ENCODE measurements at regions not wholly inside any gene's neighbourhood (a gene's known extent, or its start where the extent isn't known, plus 50 kb on each side); places are given as distances from the start of the nearest gene placed in this dataset.
"Not testable (repeated sequence)": the region's sequence is repeated elsewhere in the genome, so short reads cannot be mapped to it uniquely, and the experiment has no call there.

- no CpG with 5 or more reads among the region's 5 CpGs for WGBS, 2 donors (ENCODE audit: extremely low coverage in 2 of 2, insufficient read length in 2 of 2, insufficient replicate concordance in 1 of 2)
- H3K9ac ChIP-seq (ENCODE audit: low read depth, low read length, poor library complexity); H2BK120ac ChIP-seq (ENCODE audit: low read depth, low read length); H2BK15ac ChIP-seq (ENCODE audit: low read length); H3K23ac ChIP-seq (ENCODE audit: low read depth, low read length, poor library complexity); H3K36me3 ChIP-seq (replicated peaks in 1 of 2; ENCODE audit: control insufficient read depth in 2 of 2, insufficient read depth in 2 of 2, low read length in 2 of 2); H3K4me1 ChIP-seq (ENCODE audit: control insufficient read depth in 2 of 2, insufficient read depth in 1 of 2, low read depth in 1 of 2, low read length in 2 of 2); H2BK12ac ChIP-seq (ENCODE audit: low read length); H3K4me2 ChIP-seq (ENCODE audit: insufficient read depth, low read length, poor library complexity, severe bottlenecking); H3K4me3 ChIP-seq (ENCODE audit: low read length in 2 of 2); H4K8ac ChIP-seq (ENCODE audit: low read depth, low read length); H4K91ac ChIP-seq (ENCODE audit: low read depth, low read length, poor library complexity); H2AK5ac ChIP-seq (ENCODE audit: low read depth, low read length); H3K9me3 ChIP-seq (replicated peaks in 1 of 2; ENCODE audit: control insufficient read depth in 2 of 2, insufficient read depth in 1 of 2, low read depth in 1 of 2, low read length in 2 of 2); H2BK5ac ChIP-seq (ENCODE audit: low read length); H3K4ac ChIP-seq (ENCODE audit: low read length); H3K18ac ChIP-seq (ENCODE audit: low read length); H2AFZ ChIP-seq (ENCODE audit: low read length); H3K79me1 ChIP-seq (ENCODE audit: low read depth, low read length); H3K14ac ChIP-seq (ENCODE audit: low read length); H3K27ac ChIP-seq (replicated peaks; ENCODE audit: low read length); H3K27me3 ChIP-seq (ENCODE audit: control insufficient read depth in 3 of 3, insufficient read depth in 3 of 3, low read depth in 1 of 3, low read length in 3 of 3); DNase-seq (ENCODE audit: low spot score): not testable (repeated sequence)
Measured at GRCh38 chr4:102397056-102397455, 51.8 kb upstream of the SLC39A8 start.

GRCh38 chr4:102399021-102399420 lies 53.7 kb upstream of the SLC39A8 start:
- Histone ChIP-seq H3K18ac (ENCODE audit: low read length) (no peak overlapping the region), H3K9ac (ENCODE audit: low read depth, low read length, poor library complexity) (no peak overlapping the region), H3K27me3 (ENCODE audit: control insufficient read depth in 3 of 3, insufficient read depth in 3 of 3, low read depth in 1 of 3, low read length in 3 of 3) (no peaks in the 10 kb centered on the region), H4K8ac (ENCODE audit: low read depth, low read length) (no peak overlapping the region), H4K91ac (ENCODE audit: low read depth, low read length, poor library complexity) (no peak overlapping the region), H2AFZ (ENCODE audit: low read length) (no peak overlapping the region), H3K4me3 (ENCODE audit: low read length in 2 of 2) (no peak overlapping the region), H3K14ac (ENCODE audit: low read length) (no peak overlapping the region), H2BK120ac (ENCODE audit: low read depth, low read length) (no peak overlapping the region), H3K23ac (ENCODE audit: low read depth, low read length, poor library complexity) (no peak overlapping the region), H3K4ac (ENCODE audit: low read length) (no peak overlapping the region), H2AK5ac (ENCODE audit: low read depth, low read length) (no peak overlapping the region), H3K27ac (replicated peaks; ENCODE audit: low read length) (no peak overlapping the region), H3K36me3 (replicated peaks in 1 of 2; ENCODE audit: control insufficient read depth in 2 of 2, insufficient read depth in 2 of 2, low read length in 2 of 2) (no peaks in the 10 kb centered on the region), H3K4me2 (ENCODE audit: insufficient read depth, low read length, poor library complexity, severe bottlenecking) (no peak overlapping the region), H3K79me1 (ENCODE audit: low read depth, low read length) (no peaks in the 10 kb centered on the region), H2BK5ac (ENCODE audit: low read length) (no peak overlapping the region), H2BK12ac (ENCODE audit: low read length) (no peak overlapping the region), H3K4me1 (ENCODE audit: control insufficient read depth in 2 of 2, insufficient read depth in 1 of 2, low read depth in 1 of 2, low read length in 2 of 2) (no peaks in the 10 kb centered on the region), H3K9me3 (replicated peaks in 1 of 2; ENCODE audit: control insufficient read depth in 2 of 2, insufficient read depth in 1 of 2, low read depth in 1 of 2, low read length in 2 of 2) (no peaks in the 10 kb centered on the region), H2BK15ac (ENCODE audit: low read length) (no peak overlapping the region)
- WGBS, 2 donors (ENCODE audit: extremely low coverage in 2 of 2, insufficient read length in 2 of 2, insufficient replicate concordance in 1 of 2): no CpG with 5 or more reads among the region's 1 CpG
- no peak for DNase-seq (ENCODE audit: low spot score)

GRCh38 chr4:102400898-102401297 lies 55.6 kb upstream of the SLC39A8 start:
- WGBS, 2 donors (ENCODE audit: extremely low coverage in 2 of 2, insufficient read length in 2 of 2, insufficient replicate concordance in 1 of 2): no CpG with 5 or more reads among the region's 4 CpGs

GRCh38 chr4:102402223-102402622 lies 56.9 kb upstream of the SLC39A8 start:
- Histone ChIP-seq H3K4ac (ENCODE audit: low read length) (no peak overlapping the region), H2AK5ac (ENCODE audit: low read depth, low read length) (no peak overlapping the region), H3K23ac (ENCODE audit: low read depth, low read length, poor library complexity) (no peak overlapping the region), H3K27me3 (ENCODE audit: control insufficient read depth in 3 of 3, insufficient read depth in 3 of 3, low read depth in 1 of 3, low read length in 3 of 3) (no peaks in the 10 kb centered on the region), H3K4me3 (ENCODE audit: low read length in 2 of 2) (no peak overlapping the region), H3K36me3 (replicated peaks in 1 of 2; ENCODE audit: control insufficient read depth in 2 of 2, insufficient read depth in 2 of 2, low read length in 2 of 2) (no peaks in the 10 kb centered on the region), H2BK15ac (ENCODE audit: low read length) (no peak overlapping the region), H3K14ac (ENCODE audit: low read length) (no peak overlapping the region), H4K8ac (ENCODE audit: low read depth, low read length) (no peak overlapping the region), H2BK120ac (ENCODE audit: low read depth, low read length) (no peak overlapping the region), H3K9me3 (replicated peaks in 1 of 2; ENCODE audit: control insufficient read depth in 2 of 2, insufficient read depth in 1 of 2, low read depth in 1 of 2, low read length in 2 of 2) (no peaks in the 10 kb centered on the region), H3K9ac (ENCODE audit: low read depth, low read length, poor library complexity) (no peak overlapping the region), H3K18ac (ENCODE audit: low read length) (no peak overlapping the region), H2AFZ (ENCODE audit: low read length) (no peak overlapping the region), H3K27ac (replicated peaks; ENCODE audit: low read length) (no peak overlapping the region), H2BK5ac (ENCODE audit: low read length) (no peak overlapping the region), H4K91ac (ENCODE audit: low read depth, low read length, poor library complexity) (no peak overlapping the region), H3K4me1 (ENCODE audit: control insufficient read depth in 2 of 2, insufficient read depth in 1 of 2, low read depth in 1 of 2, low read length in 2 of 2) (peaks cover 0 to 4% of the 10 kb centered on the region in 2 donors), H3K79me1 (ENCODE audit: low read depth, low read length) (no peaks in the 10 kb centered on the region), H3K4me2 (ENCODE audit: insufficient read depth, low read length, poor library complexity, severe bottlenecking) (no peak overlapping the region), H2BK12ac (ENCODE audit: low read length) (no peak overlapping the region)
- no peak for DNase-seq (ENCODE audit: low spot score)
- WGBS, 2 donors (ENCODE audit: extremely low coverage in 2 of 2, insufficient read length in 2 of 2, insufficient replicate concordance in 1 of 2): 100% methylated on average over 1 of the region's 2 CpGs; no CpG with 5 or more reads in 1 of the 2 donors

More at GRCh38 chr4:102400898-102401297, 55.6 kb upstream of the SLC39A8 start:
- Histone ChIP-seq H2BK15ac (ENCODE audit: low read length) (no peak overlapping the region), H3K4ac (ENCODE audit: low read length) (no peak overlapping the region), H2AK5ac (ENCODE audit: low read depth, low read length) (no peak overlapping the region), H3K14ac (ENCODE audit: low read length) (no peak overlapping the region), H3K79me1 (ENCODE audit: low read depth, low read length) (no peaks in the 10 kb centered on the region), H3K9me3 (replicated peaks in 1 of 2; ENCODE audit: control insufficient read depth in 2 of 2, insufficient read depth in 1 of 2, low read depth in 1 of 2, low read length in 2 of 2) (no peaks in the 10 kb centered on the region), H3K18ac (ENCODE audit: low read length) (no peak overlapping the region), H2AFZ (ENCODE audit: low read length) (no peak overlapping the region), H2BK12ac (ENCODE audit: low read length) (no peak overlapping the region), H3K27me3 (ENCODE audit: control insufficient read depth in 3 of 3, insufficient read depth in 3 of 3, low read depth in 1 of 3, low read length in 3 of 3) (no peaks in the 10 kb centered on the region), H3K36me3 (replicated peaks in 1 of 2; ENCODE audit: control insufficient read depth in 2 of 2, insufficient read depth in 2 of 2, low read length in 2 of 2) (no peaks in the 10 kb centered on the region), H4K91ac (ENCODE audit: low read depth, low read length, poor library complexity) (no peak overlapping the region), H3K9ac (ENCODE audit: low read depth, low read length, poor library complexity) (no peak overlapping the region), H3K23ac (ENCODE audit: low read depth, low read length, poor library complexity) (no peak overlapping the region), H3K4me2 (ENCODE audit: insufficient read depth, low read length, poor library complexity, severe bottlenecking) (no peak overlapping the region), H3K27ac (replicated peaks; ENCODE audit: low read length) (no peak overlapping the region), H2BK5ac (ENCODE audit: low read length) (no peak overlapping the region), H2BK120ac (ENCODE audit: low read depth, low read length) (no peak overlapping the region), H3K4me3 (ENCODE audit: low read length in 2 of 2) (no peak overlapping the region), H3K4me1 (ENCODE audit: control insufficient read depth in 2 of 2, insufficient read depth in 1 of 2, low read depth in 1 of 2, low read length in 2 of 2) (peaks cover 0 to 2% of the 10 kb centered on the region in 2 donors), H4K8ac (ENCODE audit: low read depth, low read length) (no peak overlapping the region)
- no peak for DNase-seq (ENCODE audit: low spot score)

Measured in neuronal stem cell (in vitro differentiated cells).